ENCODE measurements at regions not wholly inside any gene's neighbourhood (a gene's known extent, or its start where the extent isn't known, plus 50 kb on each side); places are given as distances from the start of the nearest gene placed in this dataset.
"Not testable (repeated sequence)": the region's sequence is repeated elsewhere in the genome, so short reads cannot be mapped to it uniquely, and the experiment has no call there.

DNA sequence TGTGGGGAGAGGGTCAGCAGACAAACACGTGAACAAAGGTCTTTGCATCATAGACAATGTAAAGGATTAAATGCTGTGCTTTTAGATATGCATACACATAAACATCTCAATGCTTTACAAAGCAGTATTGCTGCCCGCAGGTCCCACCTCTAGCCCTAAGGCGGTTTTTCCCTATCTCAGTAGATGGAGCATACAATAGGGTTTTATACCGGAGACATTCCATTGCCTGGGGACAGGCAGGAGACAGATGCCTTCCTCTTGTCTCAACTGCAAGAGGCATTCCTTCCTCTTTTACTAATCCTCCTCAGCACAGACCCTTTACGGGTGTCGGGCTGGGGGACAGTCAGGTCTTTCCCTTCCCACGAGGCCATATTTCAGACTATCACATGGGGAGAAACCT lies 279.5 kb downstream of the AKAIN1 start:
- H4K91ac ChIP-seq (ENCODE audit: low read length); H3K36me3 ChIP-seq (ENCODE audit: control insufficient read depth in 1 of 2, insufficient read depth in 2 of 2, low read depth in 1 of 2, low read length in 2 of 2); H3K79me1 ChIP-seq (replicated peaks; ENCODE audit: low read length, poor library complexity, severe bottlenecking); H2BK120ac ChIP-seq (ENCODE audit: low read depth, low read length); H2BK5ac ChIP-seq (ENCODE audit: low read depth, low read length, poor library complexity, severe bottlenecking); H3K27me3 ChIP-seq (ENCODE audit: control insufficient read depth in 1 of 2, insufficient read depth in 1 of 2, low read length in 2 of 2); H3K4ac ChIP-seq (ENCODE audit: low read depth in 1 of 2, low read length in 2 of 2); H2BK12ac ChIP-seq (ENCODE audit: low read length in 2 of 2); H4K8ac ChIP-seq (ENCODE audit: low read length); H2AFZ ChIP-seq (ENCODE audit: low read depth, low read length); DNase-seq; H3K4me2 ChIP-seq (ENCODE audit: low read length, poor library complexity, severe bottlenecking); H3K18ac ChIP-seq (ENCODE audit: low read depth in 1 of 2, low read length in 2 of 2); H2AK5ac ChIP-seq (ENCODE audit: low read length, severe bottlenecking); H3K4me3 ChIP-seq (ENCODE audit: insufficient read depth in 1 of 2, low read depth in 1 of 2, low read length in 2 of 2); H2BK15ac ChIP-seq (ENCODE audit: low read depth, poor library complexity, severe bottlenecking); H3K23ac ChIP-seq (ENCODE audit: low read length in 2 of 2); H3K9ac ChIP-seq (ENCODE audit: low read length); H3K27ac ChIP-seq (ENCODE audit: low read length, poor library complexity, severe bottlenecking); H3K4me1 ChIP-seq (ENCODE audit: control insufficient read depth, insufficient read depth, low read depth, low read length); H3K14ac ChIP-seq (ENCODE audit: low read length in 2 of 2): not testable (repeated sequence)
- 63% methylated on average over 2 of the region's 7 CpGs for WGBS
- peaks cover 24% of the 10 kb centered on the region for H3K9me3 ChIP-seq (ENCODE audit: control insufficient read depth, low read length)

DNA sequence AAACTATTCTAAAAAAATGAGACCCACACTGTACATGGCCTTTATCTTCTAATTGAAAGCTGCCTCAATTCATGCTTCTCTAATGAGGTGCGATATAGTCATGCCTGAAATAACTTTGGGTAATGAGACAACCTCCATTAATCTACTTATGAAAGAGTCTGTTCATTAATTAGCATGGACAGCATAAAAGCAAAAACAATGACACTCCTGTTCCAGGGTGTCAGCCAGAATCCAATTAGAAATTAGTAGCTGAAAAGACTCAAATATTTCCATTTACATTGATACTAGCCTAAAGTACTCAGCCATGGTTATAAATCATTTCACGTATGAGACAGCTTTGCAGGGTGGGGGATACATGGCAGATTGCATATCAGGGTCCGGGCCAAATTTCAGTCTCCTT lies 288.7 kb downstream of the AKAIN1 start:
- H3K79me1 ChIP-seq (replicated peaks; ENCODE audit: low read length, poor library complexity, severe bottlenecking), result no peaks in the 10 kb centered on the region
- H2AK5ac ChIP-seq (ENCODE audit: low read length, severe bottlenecking), result no peak overlapping the region
- H2BK5ac ChIP-seq (ENCODE audit: low read depth, low read length, poor library complexity, severe bottlenecking), result no peak overlapping the region
- no peak overlapping the region for H3K4me3 ChIP-seq (ENCODE audit: insufficient read depth in 1 of 2, low read depth in 1 of 2, low read length in 2 of 2)
- H3K18ac ChIP-seq (ENCODE audit: low read depth in 1 of 2, low read length in 2 of 2), result no peak overlapping the region
- no peak overlapping the region for H4K91ac ChIP-seq (ENCODE audit: low read length)
- no peak overlapping the region for H3K4ac ChIP-seq (ENCODE audit: low read depth in 1 of 2, low read length in 2 of 2)
- no peak overlapping the region for H4K8ac ChIP-seq (ENCODE audit: low read length)
- no peak overlapping the region for H2BK15ac ChIP-seq (ENCODE audit: low read depth, poor library complexity, severe bottlenecking)
- H3K36me3 ChIP-seq (ENCODE audit: control insufficient read depth in 1 of 2, insufficient read depth in 2 of 2, low read depth in 1 of 2, low read length in 2 of 2), result no peaks in the 10 kb centered on the region
- no peak overlapping the region for H2AFZ ChIP-seq (ENCODE audit: low read depth, low read length)
- no peaks in the 10 kb centered on the region for H3K27me3 ChIP-seq (ENCODE audit: control insufficient read depth in 1 of 2, insufficient read depth in 1 of 2, low read length in 2 of 2)
- 76% methylated on average over 3 of the region's 3 CpGs for WGBS
- no peak overlapping the region for H3K23ac ChIP-seq (ENCODE audit: low read length in 2 of 2)
- no peak overlapping the region for H3K27ac ChIP-seq (ENCODE audit: low read length, poor library complexity, severe bottlenecking)
- no peak overlapping the region for H3K9ac ChIP-seq (ENCODE audit: low read length)
- peaks cover 3% of the 10 kb centered on the region for H3K9me3 ChIP-seq (ENCODE audit: control insufficient read depth, low read length)
- no peak overlapping the region for H2BK120ac ChIP-seq (ENCODE audit: low read depth, low read length)
- no peak overlapping the region for H2BK12ac ChIP-seq (ENCODE audit: low read length in 2 of 2)
- no peaks in the 10 kb centered on the region for H3K4me1 ChIP-seq (ENCODE audit: control insufficient read depth, insufficient read depth, low read depth, low read length)
- H3K14ac ChIP-seq (ENCODE audit: low read length in 2 of 2), result no peak overlapping the region
- H3K4me2 ChIP-seq (ENCODE audit: low read length, poor library complexity, severe bottlenecking), result no peak overlapping the region
- DNase-seq, result no peak

DNA sequence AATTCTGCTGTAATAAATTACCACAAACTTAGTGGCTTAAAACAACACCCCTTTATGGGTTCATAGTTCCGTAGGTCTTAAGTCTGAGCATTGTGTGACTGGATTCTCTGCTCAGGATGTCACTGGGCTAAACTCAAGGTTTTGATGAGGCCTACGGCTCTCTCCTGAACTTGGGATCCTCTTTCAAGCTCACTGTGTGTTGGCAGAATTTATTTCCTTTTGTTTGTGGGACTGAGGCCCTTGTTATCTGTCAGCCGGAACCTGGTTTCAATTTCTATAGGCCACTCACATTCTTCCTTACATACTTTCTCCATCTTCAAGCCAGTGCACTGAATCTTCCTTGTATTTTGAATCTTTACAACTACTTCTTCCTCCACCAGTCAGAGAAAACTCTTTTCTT lies 290.2 kb downstream of the AKAIN1 start:
- no peaks in the 10 kb centered on the region for H3K36me3 ChIP-seq (ENCODE audit: control insufficient read depth in 1 of 2, insufficient read depth in 2 of 2, low read depth in 1 of 2, low read length in 2 of 2)
- H3K27me3 ChIP-seq (ENCODE audit: control insufficient read depth in 1 of 2, insufficient read depth in 1 of 2, low read length in 2 of 2), result no peaks in the 10 kb centered on the region
- no peak overlapping the region for H3K4me3 ChIP-seq (ENCODE audit: insufficient read depth in 1 of 2, low read depth in 1 of 2, low read length in 2 of 2)
- H3K4ac ChIP-seq (ENCODE audit: low read depth in 1 of 2, low read length in 2 of 2), result no peak overlapping the region
- no peaks in the 10 kb centered on the region for H3K4me1 ChIP-seq (ENCODE audit: control insufficient read depth, insufficient read depth, low read depth, low read length)
- H2BK15ac ChIP-seq (ENCODE audit: low read depth, poor library complexity, severe bottlenecking), result no peak overlapping the region
- H2BK5ac ChIP-seq (ENCODE audit: low read depth, low read length, poor library complexity, severe bottlenecking), result no peak overlapping the region
- no peak overlapping the region for H4K8ac ChIP-seq (ENCODE audit: low read length)
- H2AFZ ChIP-seq (ENCODE audit: low read depth, low read length), result no peak overlapping the region
- no peak overlapping the region for H3K23ac ChIP-seq (ENCODE audit: low read length in 2 of 2)
- no peak for DNase-seq
- no peak overlapping the region for H2BK12ac ChIP-seq (ENCODE audit: low read length in 2 of 2)
- H3K9me3 ChIP-seq (ENCODE audit: control insufficient read depth, low read length), result peaks cover 3% of the 10 kb centered on the region
- H3K79me1 ChIP-seq (replicated peaks; ENCODE audit: low read length, poor library complexity, severe bottlenecking), result no peaks in the 10 kb centered on the region
- H3K27ac ChIP-seq (ENCODE audit: low read length, poor library complexity, severe bottlenecking), result no peak overlapping the region
- no peak overlapping the region for H2BK120ac ChIP-seq (ENCODE audit: low read depth, low read length)
- no peak overlapping the region for H3K9ac ChIP-seq (ENCODE audit: low read length)
- H3K14ac ChIP-seq (ENCODE audit: low read length in 2 of 2), result no peak overlapping the region
- no peak overlapping the region for H3K4me2 ChIP-seq (ENCODE audit: low read length, poor library complexity, severe bottlenecking)
- WGBS, result 69% methylated on average over 3 of the region's 3 CpGs
- H2AK5ac ChIP-seq (ENCODE audit: low read length, severe bottlenecking), result no peak overlapping the region
- H3K18ac ChIP-seq (ENCODE audit: low read depth in 1 of 2, low read length in 2 of 2), result no peak overlapping the region
- no peak overlapping the region for H4K91ac ChIP-seq (ENCODE audit: low read length)

DNA sequence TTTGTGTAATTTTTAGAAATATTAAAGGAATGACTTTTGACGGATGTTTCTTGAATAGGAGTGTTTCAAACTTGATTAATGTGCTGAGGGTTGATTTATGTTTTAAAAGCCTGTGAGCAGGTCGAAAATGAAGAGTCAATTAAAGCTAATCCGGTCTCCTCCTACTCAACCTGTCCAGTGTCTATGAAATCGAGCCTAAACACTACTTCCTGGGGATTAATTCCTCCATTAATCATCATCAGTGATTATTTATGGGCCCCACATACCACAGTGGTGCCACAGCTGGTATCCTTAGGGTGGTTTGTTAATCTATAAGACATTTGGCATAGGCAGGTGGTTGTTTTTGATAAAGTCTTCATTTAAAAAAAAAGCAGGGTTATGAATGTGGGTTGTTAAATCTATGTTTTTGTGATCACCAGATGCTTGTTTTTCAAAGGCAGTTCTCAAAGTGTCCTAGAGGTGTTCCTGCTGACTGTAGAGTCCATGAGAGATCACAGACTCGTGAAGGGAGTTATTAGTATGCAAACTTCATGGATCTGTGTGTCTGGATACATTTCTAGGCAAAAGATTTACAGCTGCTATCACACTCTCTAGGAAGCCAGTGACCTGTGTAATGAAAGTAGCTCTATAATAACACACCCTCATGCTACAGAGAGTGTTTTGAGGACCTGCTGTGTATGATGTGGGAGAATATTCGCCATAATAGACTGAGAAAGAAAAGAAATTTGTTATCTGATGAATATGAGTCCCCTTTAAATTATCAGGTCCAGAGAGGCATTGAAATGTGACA lies 308.6 kb downstream of the AKAIN1 start:
- H3K4me1 ChIP-seq (ENCODE audit: control insufficient read depth, insufficient read depth, low read depth, low read length), result no peaks in the 10 kb centered on the region
- no peak overlapping the region for H3K4ac ChIP-seq (ENCODE audit: low read depth in 1 of 2, low read length in 2 of 2)
- H4K91ac ChIP-seq (ENCODE audit: low read length), result no peak overlapping the region
- H2BK15ac ChIP-seq (ENCODE audit: low read depth, poor library complexity, severe bottlenecking), result no peak overlapping the region
- H3K4me3 ChIP-seq (ENCODE audit: insufficient read depth in 1 of 2, low read depth in 1 of 2, low read length in 2 of 2), result no peak overlapping the region
- DNase-seq, result no peak
- WGBS, result 43% methylated on average over 4 of the region's 6 CpGs
- H3K18ac ChIP-seq (ENCODE audit: low read depth in 1 of 2, low read length in 2 of 2), result no peak overlapping the region
- no peak overlapping the region for H3K9ac ChIP-seq (ENCODE audit: low read length)
- H2BK5ac ChIP-seq (ENCODE audit: low read depth, low read length, poor library complexity, severe bottlenecking), result no peak overlapping the region
- no peak overlapping the region for H2AK5ac ChIP-seq (ENCODE audit: low read length, severe bottlenecking)
- no peak overlapping the region for H2BK120ac ChIP-seq (ENCODE audit: low read depth, low read length)
- H3K27ac ChIP-seq (ENCODE audit: low read length, poor library complexity, severe bottlenecking), result no peak overlapping the region
- no peak overlapping the region for H3K14ac ChIP-seq (ENCODE audit: low read length in 2 of 2)
- no peaks in the 10 kb centered on the region for H3K36me3 ChIP-seq (ENCODE audit: control insufficient read depth in 1 of 2, insufficient read depth in 2 of 2, low read depth in 1 of 2, low read length in 2 of 2)
- H3K9me3 ChIP-seq (ENCODE audit: control insufficient read depth, low read length), result peaks cover 19% of the 10 kb centered on the region
- H3K79me1 ChIP-seq (replicated peaks; ENCODE audit: low read length, poor library complexity, severe bottlenecking), result no peaks in the 10 kb centered on the region
- no peak overlapping the region for H4K8ac ChIP-seq (ENCODE audit: low read length)
- no peak overlapping the region for H2AFZ ChIP-seq (ENCODE audit: low read depth, low read length)
- no peak overlapping the region for H3K23ac ChIP-seq (ENCODE audit: low read length in 2 of 2)
- H3K4me2 ChIP-seq (ENCODE audit: low read length, poor library complexity, severe bottlenecking), result no peak overlapping the region
- H2BK12ac ChIP-seq (ENCODE audit: low read length in 2 of 2), result no peak overlapping the region
- H3K27me3 ChIP-seq (ENCODE audit: control insufficient read depth in 1 of 2, insufficient read depth in 1 of 2, low read length in 2 of 2), result no peaks in the 10 kb centered on the region

Data from mesenchymal stem cell (in vitro differentiated cells and primary cell).